ENCODE measurements at regions not wholly inside any gene's neighbourhood (a gene's known extent, or its start where the extent isn't known, plus 50 kb on each side); places are given as distances from the start of the nearest gene placed in this dataset.

- CTCF ChIA-PET (ENCODE audit: partially characterized antibody), result interaction anchor here (0.6 to 1.7 kb wide), 5 partner anchors 14 to 190 kb away, joined by 3 to 6 read pairs (median 4); no protein-coding TSS in a partner anchor
These were observed 110.2 kb upstream of the GSC start for GRCh38 chr14:94880106-94880505.

More at GRCh38 chr14:94880106-94880505, 110.2 kb upstream of the GSC start:
- POLR2A ChIA-PET (ENCODE audit: partially characterized antibody), result no interaction called here
- Histone ChIP-seq H3K4me1 (replicated peaks in 1 of 4; ENCODE audit: control insufficient read depth in 3 of 4, insufficient read depth in 4 of 4, low read length in 3 of 4) (no peaks in the 10 kb centered on the region), H4K20me1 (replicated peaks in 1 of 2; ENCODE audit: control insufficient read depth in 1 of 2, insufficient read depth in 2 of 2, low read length in 2 of 2) (no peaks in the 10 kb centered on the region), H3K23ac (ENCODE audit: insufficient read length) (no peak overlapping the region), H3K79me2 (ENCODE audit: control insufficient read depth in 1 of 2, insufficient read depth in 2 of 2, low read length in 2 of 2) (no peaks in the 10 kb centered on the region), H3K23me2 (ENCODE audit: low read depth, low read length) (peaks cover 2% of the 10 kb centered on the region; the same call in 1 of the 2 replicates), H3K4ac (replicated peaks; ENCODE audit: insufficient read length, low read depth, low read length) (no peak overlapping the region), H2AK5ac (ENCODE audit: low read depth, low read length) (no peak overlapping the region), H4K8ac (ENCODE audit: extremely low read depth, insufficient read depth, low read length) (no peak overlapping the region), H3K9ac (replicated peaks in 1 of 4; ENCODE audit: extremely low read depth in 1 of 4, low read depth in 3 of 4, low read length in 3 of 4) (no peak overlapping the region), H4K5ac (ENCODE audit: insufficient read length, low read depth, low read length) (no peak overlapping the region), H2BK20ac (ENCODE audit: low read length) (no peak overlapping the region), H3K4me2 (ENCODE audit: insufficient read depth in 1 of 2, low read depth in 2 of 2, low read length in 2 of 2) (no peak overlapping the region), H2BK5ac (ENCODE audit: low read depth, low read length) (no peak overlapping the region), H3K27me3 (replicated peaks in 1 of 4; ENCODE audit: control insufficient read depth in 3 of 4, extremely low read depth in 1 of 4, insufficient read depth in 3 of 4, low read length in 3 of 4) (no peaks in the 10 kb centered on the region; a peak in 1 of 7 replicates), H3K14ac (ENCODE audit: insufficient read length) (no peak overlapping the region), H3K56ac (replicated peaks; ENCODE audit: insufficient read length, low read depth, low read length) (no peak overlapping the region), H3K79me1 (ENCODE audit: low read depth, low read length) (no peaks in the 10 kb centered on the region), H3K36me3 (ENCODE audit: control insufficient read depth in 2 of 4, insufficient read depth in 4 of 4, low read length in 3 of 4) (no peaks in the 10 kb centered on the region), H3K18ac (ENCODE audit: extremely low read depth, low read length) (no peak overlapping the region), H2BK12ac (ENCODE audit: low read depth, low read length) (no peak overlapping the region), H4K91ac (replicated peaks; ENCODE audit: insufficient read length, low read length) (no peak overlapping the region), H3K9me3 (ENCODE audit: insufficient read depth in 2 of 2, low read depth in 1 of 2, low read length in 1 of 2) (no peaks in the 10 kb centered on the region), H2AFZ (ENCODE audit: low read length) (no peak overlapping the region), H3K4me3 (ENCODE audit: extremely low read depth in 1 of 4, insufficient read depth in 2 of 4, low read depth in 3 of 4, low read length in 4 of 4) (no peak overlapping the region), H2BK15ac (ENCODE audit: low read length) (no peak overlapping the region), H2BK120ac (replicated peaks; ENCODE audit: low read depth, low read length) (no peak overlapping the region), H3K27ac (ENCODE audit: low read depth, low read length) (no peak overlapping the region)
- WGBS, 2 experiments (ENCODE audit: extremely low coverage in 1 of 2, insufficient coverage in 1 of 2, insufficient read length in 1 of 2, insufficient replicate concordance in 2 of 2, low coverage in 1 of 2, low lambda C conversion rate in 2 of 2, missing lambda C conversion rate in 1 of 2), result 92% methylated on average over 5 of the region's 5 CpGs; no CpG with 5 or more reads in 1 of the 2 experiments
- TF ChIP-seq SP1 (IDR thresholded peaks at IDR 0.05; ENCODE audit: low read depth, low read length), result no peak
- no peak for TF ChIP-seq KDM1A (IDR thresholded peaks at IDR 0.05; ENCODE audit: borderline replicate concordance, low read length)
- TF ChIP-seq TBP (IDR thresholded peaks at IDR 0.05; ENCODE audit: low read depth, low read length), result no peak
- TF ChIP-seq HDAC6 (IDR thresholded peaks at IDR 0.05; ENCODE audit: low read depth, low read length), result no peak
- TF ChIP-seq CHD1 (IDR thresholded peaks at IDR 0.05; ENCODE audit: low read depth, low read length), result no peak
- TF ChIP-seq TAF1 (IDR thresholded peaks at IDR 0.05; ENCODE audit: low read depth, low read length), result no peak
- TF ChIP-seq TAF7 (optimal IDR thresholded peaks at IDR 0.05; ENCODE audit: borderline replicate concordance, low read depth, low read length), result no peak
- TF ChIP-seq KDM5A (IDR thresholded peaks at IDR 0.05; ENCODE audit: low read length), result no peak
- no peak for TF ChIP-seq ASH2L (IDR thresholded peaks at IDR 0.05; ENCODE audit: low read length)
- TF ChIP-seq USF2 (IDR thresholded peaks at IDR 0.05; ENCODE audit: low read length), result no peak
- TF ChIP-seq GABPA (IDR thresholded peaks at IDR 0.05; ENCODE audit: borderline replicate concordance, insufficient read depth, low read length), result no peak
- no peak for TF ChIP-seq SRF (IDR thresholded peaks at IDR 0.05; ENCODE audit: low read depth, low read length)
- DNase-seq (ENCODE audit: low read depth in 1 of 2, low spot score in 2 of 2) (no peak), FAIRE-seq (no peak)

Data from H1 (cell line).